Endothelial cell of umbilical vein (primary cell): ENCODE measurements at regions not wholly inside any gene's neighbourhood (a gene's known extent, or its start where the extent isn't known, plus 50 kb on each side); places are given as distances from the start of the nearest gene placed in this dataset.

Experiments used
- BruUV-seq: library from RNA; stranded (reverse); fragments of 400-500 nt; replicated peaks from 2 replicates; lab custom pipeline; 2021; lab: Mats Ljungman, UMichigan
- CTCF ChIA-PET: fragments of 300-600, 350-600 bp; sonication (Branson Sonifier 250); formaldehyde crosslinking; loops from one replicate; lab custom pipeline; 2021; ENCODE audit warnings: antibody characterized with exemption, inconsistent platforms; lab: Charles Lee
- POLR2A ChIA-PET: fragments of 300-600, 350-600 bp; sonication (Branson Sonifier 250); formaldehyde crosslinking; loops from one replicate; lab custom pipeline; 2021; ENCODE audit warnings: antibody characterized with exemption, inconsistent platforms; lab: Charles Lee
- DNase-seq: peaks from one replicate; pipeline ENCODE4 v3.0.0-alpha.2; 2011; ENCODE audit warnings: low read depth, low spot score
- FAIRE-seq: peaks from 2 replicates; lab custom pipeline; 2011; peaks lifted over from hg19 to GRCh38; lab: Jason Lieb, UNC
- H2AFZ ChIP-seq: 2 replicates; pipeline ENCODE4 v1.6.0; 2012; ENCODE audit warnings: low read depth, low read length, control low read depth, inconsistent platforms
- H3K27ac ChIP-seq: 2 replicates; pipeline ENCODE4 v1.5.1; 2011; ENCODE audit warnings: low read depth, mild to moderate bottlenecking, control low read depth, low read length, moderate library complexity; ENCODE audit not compliant: insufficient read depth
- H3K27me3 ChIP-seq, 2 experiments: 2 replicates each; pipeline versions ENCODE4 v1.6.0 to v1.6.1; 2011; ENCODE audit warnings: low read length in 2 of 2, mixed read lengths in 1 of 2; ENCODE audit not compliant: control insufficient read depth in 2 of 2, insufficient read depth in 2 of 2
- H3K36me3 ChIP-seq, 2 experiments: 2 replicates in 1 of 2; 3 replicates in 1 of 2; pipeline ENCODE4 v1.5.1; 2011; ENCODE audit warnings: low read length in 2 of 2, mild to moderate bottlenecking in 1 of 2, moderate library complexity in 1 of 2; ENCODE audit not compliant: control insufficient read depth in 2 of 2, insufficient read depth in 2 of 2; ENCODE audit errors: extremely low read depth in 1 of 2
- H3K4me1 ChIP-seq: 3 replicates; pipeline ENCODE4 v1.5.1; 2011; ENCODE audit warnings: mild to moderate bottlenecking, low read length; ENCODE audit not compliant: control insufficient read depth, insufficient read depth; ENCODE audit errors: extremely low read depth
- H3K4me2 ChIP-seq: 2 replicates; pipeline ENCODE4 v1.6.1; 2011; ENCODE audit warnings: low read length, control low read depth, mixed read lengths; ENCODE audit not compliant: insufficient read depth
- H3K4me3 ChIP-seq, 3 experiments: fragments of 200-600 bp in 1 of 3; sonication (generic), shearing (Covaris generic) in 1 of 3; replicated peaks in 1 of 3; 2 replicates each; pipeline ENCODE4 v1.5.1; 2011 to 2016; ENCODE audit warnings: control low read depth in 3 of 3, low read length in 3 of 3, mild to moderate bottlenecking in 2 of 3, inconsistent platforms in 1 of 3, low read depth in 1 of 3, moderate library complexity in 1 of 3; ENCODE audit not compliant: insufficient read depth in 1 of 3
- H3K79me2 ChIP-seq: 2 replicates; pipeline ENCODE4 v1.6.0; 2012; ENCODE audit warnings: low read length, inconsistent platforms; ENCODE audit not compliant: control insufficient read depth, insufficient read depth
- H3K9ac ChIP-seq: replicated peaks from 2 replicates; pipeline ENCODE3; 2011; ENCODE audit warnings: low read length, control low read depth; ENCODE audit not compliant: insufficient read depth; ENCODE audit errors: extremely low read depth
- H3K9me1 ChIP-seq: replicated peaks from 3 replicates; pipeline ENCODE4 v1.6.0; 2011; ENCODE audit warnings: mild to moderate bottlenecking, low read length; ENCODE audit not compliant: control insufficient read depth, insufficient read depth; ENCODE audit errors: extremely low read depth
- H3K9me3 ChIP-seq: replicated peaks from 2 replicates; pipeline ENCODE4 v1.5.1; 2012; ENCODE audit warnings: low read length, inconsistent platforms; ENCODE audit not compliant: control insufficient read depth, insufficient read depth
- H4K20me1 ChIP-seq: replicated peaks from 2 replicates; pipeline ENCODE3; 2011; ENCODE audit warnings: mild to moderate bottlenecking, low read length; ENCODE audit not compliant: control insufficient read depth, insufficient read depth; ENCODE audit errors: extremely low read depth
- CTCF ChIP-seq, 2 donors: IDR thresholded peaks; 1 replicate in 1 of 2; 2 replicates in 1 of 2; pipeline ENCODE4 v1.5.1; 2011; ENCODE audit warnings: low read length in 2 of 2, mild to moderate bottlenecking in 2 of 2, moderate library complexity in 2 of 2, control low read depth in 1 of 2, inconsistent platforms in 1 of 2, low read depth in 1 of 2; ENCODE audit not compliant: insufficient read depth in 1 of 2; ENCODE audit errors: extremely low read depth in 1 of 2
- EZH2 ChIP-seq: IDR thresholded peaks from 2 replicates; pipeline ENCODE4 v1.6.1; 2012; ENCODE audit warnings: borderline replicate concordance, low read depth, mild to moderate bottlenecking, moderate library complexity, low read length, inconsistent platforms; ENCODE audit not compliant: severe bottlenecking
- FOS ChIP-seq: IDR thresholded peaks from 2 replicates; pipeline ENCODE4 v1.6.1; 2011; ENCODE audit warnings: mild to moderate bottlenecking, low read length, moderate library complexity, borderline replicate concordance; ENCODE audit not compliant: insufficient read depth
- GATA2 ChIP-seq: IDR thresholded peaks from 2 replicates; pipeline ENCODE4 v1.7.0; 2011; ENCODE audit warnings: low read depth, mild to moderate bottlenecking, moderate library complexity, mixed read lengths, low read length; ENCODE audit not compliant: insufficient read length, insufficient read depth
- JUN ChIP-seq: IDR thresholded peaks from 2 replicates; pipeline ENCODE4 v1.6.1; 2011; ENCODE audit warnings: borderline replicate concordance, low read depth; ENCODE audit not compliant: insufficient read length, insufficient read depth
- MAX ChIP-seq: IDR thresholded peaks from 2 replicates; pipeline ENCODE4 v1.6.1; 2011; ENCODE audit not compliant: insufficient read depth, insufficient read length
- MYC ChIP-seq: IDR thresholded peaks from one replicate; pipeline ENCODE4 v1.6.1; 2011; ENCODE audit warnings: mild to moderate bottlenecking, low read depth, low read length
- POLR2A ChIP-seq: IDR thresholded peaks from 2 replicates; pipeline ENCODE4 v1.6.1; 2012; ENCODE audit warnings: low read depth, mild to moderate bottlenecking, control low read depth, low read length
- POLR2AphosphoS5 ChIP-seq: IDR thresholded peaks from 2 replicates; pipeline ENCODE4 v1.6.1; 2012; ENCODE audit warnings: low read depth, mild to moderate bottlenecking, control low read depth, low read length, moderate library complexity; ENCODE audit not compliant: insufficient read depth
- dilution Hi-C: fragments of 300-500 bp; cut with MboI; formaldehyde crosslinking; loops from one replicate; pipeline ENCODE4 v1.15.0; 2019; ENCODE audit warnings: low sequenced_read_pairs; ENCODE audit not compliant: extremely low pct_ligation_motif_present
- intact Hi-C: fragments of 100-400 bp; cut with micrococcal nuclease; formaldehyde crosslinking; loops from one replicate; pipeline ENCODE4 v1.10.0; 2022

- Histone ChIP-seq H3K36me3 (no peaks in the 10 kb centered on the region), H4K20me1 (no peaks in the 10 kb centered on the region), H3K9me3 (peaks cover 2% of the 10 kb centered on the region), H3K9me1 (no peaks in the 10 kb centered on the region), H3K27me3 (no peaks in the 10 kb centered on the region), H3K9ac (no peak overlapping the region), H3K4me3 (no peak overlapping the region), H3K4me1 (no peaks in the 10 kb centered on the region), H3K27ac (no peak overlapping the region), H3K4me2 (no peak overlapping the region), H2AFZ (no peak overlapping the region), H3K79me2 (no peaks in the 10 kb centered on the region)
- ChIA-PET CTCF (no interaction called here), POLR2A (no interaction called here)
- dilution Hi-C loops (no loop called here), intact Hi-C loops (no loop called here)
- FAIRE-seq (no peak), DNase-seq (no peak)
- BruUV-seq: no TSS peak
- TF ChIP-seq MAX: no peak
- TF ChIP-seq EZH2: no peak
- TF ChIP-seq MYC: no peak
- TF ChIP-seq JUN: no peak
- no peak for TF ChIP-seq FOS
- no peak for TF ChIP-seq POLR2AphosphoS5
- TF ChIP-seq POLR2A: no peak
Measured at GRCh38 chr4:35818520-35818919, 425.8 kb downstream of the ARAP2 start.

- Histone ChIP-seq H3K36me3 (no peaks in the 10 kb centered on the region), H3K4me3 (no peak overlapping the region), H3K79me2 (no peaks in the 10 kb centered on the region), H2AFZ (no peak overlapping the region), H3K4me1 (no peaks in the 10 kb centered on the region), H4K20me1 (no peaks in the 10 kb centered on the region), H3K27me3 (no peaks in the 10 kb centered on the region), H3K9me1 (no peaks in the 10 kb centered on the region), H3K4me2 (no peak overlapping the region), H3K9ac (no peak overlapping the region), H3K9me3 (peaks cover 2% of the 10 kb centered on the region), H3K27ac (no peak overlapping the region)
- dilution Hi-C loops (no loop called here), intact Hi-C loops (no loop called here)
- ChIA-PET CTCF (no interaction called here), POLR2A (no interaction called here)
- DNase-seq (no peak), FAIRE-seq (no peak)
- no TSS peak for BruUV-seq
- TF ChIP-seq GATA2 (no peak), CTCF (IDR thresholded peaks at IDR 0.05; ENCODE audit: extremely low read depth in 1 of 2, insufficient read depth in 1 of 2, low read depth in 1 of 2, low read length in 2 of 2) (no peak), JUN (no peak), FOS (no peak), MAX (no peak), MYC (no peak), POLR2A (no peak), EZH2 (no peak)
Measured at GRCh38 chr4:35820003-35820402, 424.3 kb downstream of the ARAP2 start.
